ENCODE measurements at regions not wholly inside any gene's neighbourhood (a gene's known extent, or its start where the extent isn't known, plus 50 kb on each side); places are given as distances from the start of the nearest gene placed in this dataset.

- no peak overlapping the region for H3K27ac ChIP-seq
- no peak for DNase-seq (ENCODE audit: low spot score)
- CTCF ChIA-PET, result interaction anchor here (0.6 to 0.7 kb wide), 2 partner anchors 680 to 1085 kb away, joined by 3 to 5 read pairs; no protein-coding TSS in a partner anchor
- no peak for TF ChIP-seq CTCF (conservative IDR thresholded peaks at IDR 0.05; ENCODE audit: low read depth)
- POLR2A ChIA-PET (ENCODE audit: low non-redundant PET), result no interaction called here
Observed at GRCh38 chr12:111112311-111113098, 192.1 kb upstream of the MYL2 start.

- TF ChIP-seq CTCF (conservative IDR thresholded peaks at IDR 0.05; ENCODE audit: low read depth), result no peak
- CTCF ChIA-PET, result interaction anchor here (0.7 kb wide), 1 partner anchor 681 kb away, joined by 3 read pairs; no protein-coding TSS in a partner anchor
- no peak for DNase-seq (ENCODE audit: low spot score)
- POLR2A ChIA-PET (ENCODE audit: low non-redundant PET), result no interaction called here
- no peak overlapping the region for H3K27ac ChIP-seq
Observed at GRCh38 chr12:111111681-111112080, 191.3 kb upstream of the MYL2 start.

GRCh38 chr12:111110556-111110955, 190.2 kb upstream of the MYL2 start:
- CTCF ChIA-PET, result no interaction called here
- POLR2A ChIA-PET (ENCODE audit: low non-redundant PET), result no interaction called here
- no peak for DNase-seq (ENCODE audit: low spot score)

GRCh38 chr12:111108726-111109125, 188.3 kb upstream of the MYL2 start:
- DNase-seq (ENCODE audit: low spot score), result no peak
- ChIA-PET CTCF (interaction anchor here (0.7 kb wide), 1 partner anchor 468 kb away, joined by 3 read pairs; no protein-coding TSS in a partner anchor), POLR2A (ENCODE audit: low non-redundant PET) (no interaction called here)
- H3K27ac ChIP-seq, result no peak overlapping the region
- no peak for TF ChIP-seq CTCF (conservative IDR thresholded peaks at IDR 0.05; ENCODE audit: low read depth)

More at GRCh38 chr12:111110556-111110955, 190.2 kb upstream of the MYL2 start:
- TF ChIP-seq CTCF (conservative IDR thresholded peaks at IDR 0.05; ENCODE audit: low read depth), result no peak
- no peak overlapping the region for H3K27ac ChIP-seq

GRCh38 chr12:111107392-111108178, 187.2 kb upstream of the MYL2 start:
- no peak for DNase-seq (ENCODE audit: low spot score)
- ChIA-PET POLR2A (ENCODE audit: low non-redundant PET) (no interaction called here), CTCF (interaction anchor here (0.6 kb wide), 1 partner anchor 114 kb away, joined by 4 read pairs; no protein-coding TSS in a partner anchor)
- H3K27ac ChIP-seq, result no peak overlapping the region
- no peak for TF ChIP-seq CTCF (conservative IDR thresholded peaks at IDR 0.05; ENCODE audit: low read depth)

- DNase-seq (ENCODE audit: low spot score), result no peak
- H3K27ac ChIP-seq, result no peak overlapping the region
- CTCF ChIA-PET, result interaction anchor here (0.7 kb wide), 1 partner anchor 13 kb away, joined by 3 read pairs; no protein-coding TSS in a partner anchor
- TF ChIP-seq CTCF (conservative IDR thresholded peaks at IDR 0.05; ENCODE audit: low read depth), result no peak
- POLR2A ChIA-PET (ENCODE audit: low non-redundant PET), result no interaction called here
Observed at GRCh38 chr12:111105294-111105693, 184.9 kb upstream of the MYL2 start.

Data from RWPE1 (cell line).